Upper lobe of right lung (tissue), 1 donor: ENCODE measurements at regions not wholly inside any gene's neighbourhood (a gene's known extent, or its start where the extent isn't known, plus 50 kb on each side); places are given as distances from the start of the nearest gene placed in this dataset.

ENCODE experiments used
- ATAC-seq: fragments of 200-7000 bp; cut with Tn5 transposase; one replicate; pipeline ENCODE4 v1.9.1; 2020; ENCODE audit warnings: mild to moderate bottlenecking, moderate library complexity
- DNase-seq: peaks from one replicate; pipeline ENCODE4 v3.0.0-alpha.2; 2020
- H3K27ac ChIP-seq: fragments of 200-600 bp; one replicate; pipeline ENCODE4 v1.8.0; 2022
- H3K27me3 ChIP-seq: fragments of 200-600 bp; one replicate; pipeline ENCODE4 v1.8.0; 2022; ENCODE audit warnings: mild to moderate bottlenecking
- H3K36me3 ChIP-seq: fragments of 200-600 bp; one replicate; pipeline ENCODE4 v1.8.0; 2022
- H3K4me1 ChIP-seq: fragments of 200-600 bp; one replicate; pipeline ENCODE4 v1.8.0; 2022
- H3K4me3 ChIP-seq: fragments of 200-600 bp; one replicate; pipeline ENCODE4 v1.8.0; 2022; ENCODE audit warnings: mild to moderate bottlenecking
- H3K9me3 ChIP-seq: fragments of 200-600 bp; one replicate; pipeline ENCODE4 v1.8.0; 2022
- CTCF ChIP-seq: fragments of 200-600 bp; IDR thresholded peaks from one replicate; pipeline ENCODE4 v1.8.0; 2022; ENCODE audit warnings: antibody characterized with exemption
- intact Hi-C: fragments of 100-400 bp; cut with DNase I; formaldehyde crosslinking; loops from one replicate; pipeline ENCODE4 v1.11.0; 2022
- donor health status: DM: no; HTN: yes; CAD: no; lungs with severe emphysema.

- H3K36me3 ChIP-seq = no peaks in the 10 kb centered on the region
- ATAC-seq (no peak), DNase-seq (no peak)
- H3K4me1 ChIP-seq = no peaks in the 10 kb centered on the region
- no peak for TF ChIP-seq CTCF
- H3K27ac ChIP-seq = no peak overlapping the region
- H3K4me3 ChIP-seq = no peak overlapping the region
- H3K27me3 ChIP-seq = no peaks in the 10 kb centered on the region
- intact Hi-C loops = no loop called here
- no peaks in the 10 kb centered on the region for H3K9me3 ChIP-seq
These were observed 113.1 kb upstream of the ID2 start for GRCh38 chr2:8568543-8569302.

- no peaks in the 10 kb centered on the region for H3K27me3 ChIP-seq
- TF ChIP-seq CTCF = no peak
- H3K36me3 ChIP-seq = no peaks in the 10 kb centered on the region
- DNase-seq (no peak), ATAC-seq (no peak)
- no peaks in the 10 kb centered on the region for H3K9me3 ChIP-seq
- intact Hi-C loops = no loop called here
- no peak overlapping the region for H3K27ac ChIP-seq
- no peaks in the 10 kb centered on the region for H3K4me1 ChIP-seq
- no peak overlapping the region for H3K4me3 ChIP-seq
These were observed 112.4 kb upstream of the ID2 start for GRCh38 chr2:8569332-8569930.

GRCh38 chr2:8570637-8571036 is 111.2 kb upstream of the ID2 start:
- no peaks in the 10 kb centered on the region for H3K36me3 ChIP-seq
- H3K27ac ChIP-seq = no peak overlapping the region
- intact Hi-C loops = no loop called here
- H3K4me1 ChIP-seq = peaks cover 12% of the 10 kb centered on the region
- no peak for DNase-seq
- no peak for TF ChIP-seq CTCF
- no peak for ATAC-seq
- no peaks in the 10 kb centered on the region for H3K9me3 ChIP-seq
- H3K27me3 ChIP-seq = no peaks in the 10 kb centered on the region
- no peak overlapping the region for H3K4me3 ChIP-seq

GRCh38 chr2:8571301-8571791 is 110.5 kb upstream of the ID2 start:
- Histone ChIP-seq H3K4me3 (no peak overlapping the region), H3K9me3 (no peaks in the 10 kb centered on the region), H3K36me3 (no peaks in the 10 kb centered on the region), H3K27ac (no peak overlapping the region), H3K27me3 (no peaks in the 10 kb centered on the region), H3K4me1 (peaks cover 15% of the 10 kb centered on the region)
- intact Hi-C loops = no loop called here
- no peak for TF ChIP-seq CTCF
- DNase-seq (no peak), ATAC-seq (no peak)

GRCh38 chr2:8571792-8572499 is 109.9 kb upstream of the ID2 start:
- ATAC-seq (no peak), DNase-seq (peak; percentile 22)
- TF ChIP-seq CTCF = no peak
- intact Hi-C loops = no loop called here
- H3K27me3 ChIP-seq = no peaks in the 10 kb centered on the region
- H3K27ac ChIP-seq = no peak overlapping the region
- H3K9me3 ChIP-seq = no peaks in the 10 kb centered on the region
- no peak overlapping the region for H3K4me3 ChIP-seq
- peaks cover 19% of the 10 kb centered on the region for H3K4me1 ChIP-seq
- H3K36me3 ChIP-seq = no peaks in the 10 kb centered on the region
